GM21825 (cell line): ENCODE measurements at regions not wholly inside any gene's neighbourhood (a gene's known extent, or its start where the extent isn't known, plus 50 kb on each side); places are given as distances from the start of the nearest gene placed in this dataset.
"Not testable (repeated sequence)": the region's sequence is repeated elsewhere in the genome, so short reads cannot be mapped to it uniquely, and the experiment has no call there.

Experiments used
- ATAC-seq: cut with Tn5 transposase; IDR thresholded peaks from one replicate; pipeline ENCODE4 v1.9.1; 2021; ENCODE audit warnings: mild to moderate bottlenecking, moderate library complexity; ENCODE audit not compliant: unreplicated experiment

GRCh38 chr12:74595696-74596095, 58.1 kb downstream of the ATXN7L3B start:
- no peak for ATAC-seq

GRCh38 chr12:74598819-74599218, 61.2 kb downstream of the ATXN7L3B start:
- no peak for ATAC-seq

- ATAC-seq: no peak
These were observed 62.3 kb downstream of the ATXN7L3B start for GRCh38 chr12:74599932-74600331.

DNA sequence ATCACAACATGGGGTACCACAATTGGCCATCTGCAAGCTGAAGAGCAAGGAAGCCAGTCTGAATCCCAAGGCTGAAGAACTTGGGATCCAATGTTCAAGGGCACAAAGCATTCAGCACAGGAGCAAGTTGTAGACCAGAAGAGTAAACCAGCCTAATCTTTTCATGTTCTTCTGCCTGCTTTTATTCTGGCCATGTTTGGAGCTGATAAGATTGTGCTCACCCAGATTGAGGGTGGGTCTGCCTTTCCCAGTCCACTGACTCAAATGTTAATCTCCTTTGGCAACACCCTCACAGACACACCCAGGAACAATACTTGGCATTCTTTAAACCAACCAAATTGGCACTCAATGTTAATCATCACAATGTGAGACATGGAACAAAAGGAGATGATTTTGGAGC, 63.2 kb downstream of the ATXN7L3B start:
- not testable (repeated sequence) for ATAC-seq

DNA sequence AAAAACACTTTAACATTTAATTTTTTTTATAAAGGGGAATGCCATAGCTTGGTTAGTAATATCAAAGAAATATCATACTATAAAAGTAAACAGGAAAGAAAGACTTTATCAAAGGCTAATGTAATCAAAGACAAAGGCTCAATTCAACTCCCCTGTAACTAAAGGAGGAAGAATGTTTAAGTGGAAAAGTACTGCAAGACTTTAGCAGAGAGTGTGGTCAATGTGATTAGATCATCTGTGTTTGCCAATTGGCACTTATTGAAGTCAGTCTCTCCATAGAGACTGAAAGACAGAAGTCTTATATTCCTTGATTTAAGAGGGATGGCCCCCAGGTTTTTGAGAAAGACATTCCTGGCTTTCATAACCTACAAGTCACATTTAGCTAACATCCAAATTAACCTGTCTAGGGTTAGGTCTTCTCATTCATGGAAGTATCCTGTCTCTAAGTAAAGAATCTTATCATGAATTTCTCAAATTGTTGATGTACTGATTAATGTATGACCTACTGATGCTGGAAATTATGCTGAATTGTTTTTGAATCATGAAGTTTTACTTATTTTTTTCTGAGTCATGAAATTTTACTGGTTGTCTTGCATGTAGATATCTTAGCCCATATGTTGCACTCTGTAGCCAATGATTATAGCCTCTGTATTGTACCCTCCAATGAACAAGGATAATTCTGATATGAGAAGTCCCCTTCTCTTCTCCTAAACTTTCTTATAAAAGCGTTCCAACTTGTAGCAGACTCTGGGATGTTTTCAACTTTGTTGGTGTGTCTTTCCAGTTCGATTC, 65.4 kb downstream of the ATXN7L3B start:
- ATAC-seq: no peak

GRCh38 chr12:74608231-74608775, 70.7 kb downstream of the ATXN7L3B start:
- ATAC-seq: no peak

DNA sequence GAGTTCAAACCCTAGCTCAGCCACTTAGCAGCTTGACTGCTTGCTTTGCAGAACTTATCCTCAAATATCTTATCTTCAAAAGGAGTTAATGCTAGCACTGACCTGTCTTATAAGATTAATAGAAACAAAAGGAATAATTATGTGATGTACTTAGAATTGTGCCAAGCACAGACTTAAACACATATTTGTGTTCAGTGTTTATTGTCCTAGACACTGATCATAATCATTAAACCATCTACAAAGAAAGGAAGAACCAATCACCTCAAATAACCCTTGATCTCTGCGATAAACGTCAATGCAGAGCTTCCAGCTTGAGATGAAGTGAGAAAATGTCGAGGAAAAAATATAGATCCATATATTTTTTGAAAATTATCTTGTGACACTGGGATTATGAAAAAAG, 73.1 kb downstream of the ATXN7L3B start:
- no peak for ATAC-seq

DNA sequence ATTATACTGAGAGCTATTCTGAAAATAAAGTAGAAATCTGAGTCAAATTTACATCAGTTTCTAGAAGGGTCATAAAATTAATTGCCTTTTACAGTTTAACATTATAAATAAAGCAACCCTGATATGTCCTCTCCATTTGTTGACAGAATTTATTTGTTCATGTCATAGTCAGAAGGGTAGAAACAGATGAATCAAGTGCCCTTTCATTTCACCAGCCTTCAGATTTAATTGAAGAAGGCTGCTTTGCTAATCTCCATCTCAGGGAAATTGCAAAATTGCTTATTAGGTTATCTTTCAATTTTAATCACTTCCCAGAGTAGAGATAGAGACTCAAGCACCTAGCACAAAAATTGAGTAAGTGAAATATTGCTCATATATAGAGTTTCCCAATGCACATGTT, 76.8 kb downstream of the ATXN7L3B start:
- ATAC-seq: no peak

GRCh38 chr12:74619084-74619483, 81.4 kb downstream of the ATXN7L3B start:
- no peak for ATAC-seq

DNA sequence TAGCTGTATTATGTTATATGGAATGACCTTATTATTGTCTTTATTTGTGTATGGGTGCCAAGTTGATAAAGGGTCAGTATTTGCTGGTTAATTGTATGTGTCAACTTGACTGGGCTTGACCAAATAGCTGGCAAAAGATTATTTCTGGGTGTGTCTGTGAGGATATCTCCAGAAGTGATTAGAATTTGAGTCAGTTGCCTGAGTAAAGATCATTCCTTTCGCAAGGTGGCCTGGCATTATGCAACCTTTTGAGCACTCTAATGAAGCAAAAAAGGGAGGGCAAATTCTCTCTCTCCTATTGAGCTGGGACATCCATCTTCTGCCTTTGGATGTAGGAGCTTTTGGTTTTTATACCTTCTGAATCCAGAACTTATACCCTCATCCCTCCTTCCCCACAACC, 82.2 kb downstream of the ATXN7L3B start:
- no peak for ATAC-seq

DNA sequence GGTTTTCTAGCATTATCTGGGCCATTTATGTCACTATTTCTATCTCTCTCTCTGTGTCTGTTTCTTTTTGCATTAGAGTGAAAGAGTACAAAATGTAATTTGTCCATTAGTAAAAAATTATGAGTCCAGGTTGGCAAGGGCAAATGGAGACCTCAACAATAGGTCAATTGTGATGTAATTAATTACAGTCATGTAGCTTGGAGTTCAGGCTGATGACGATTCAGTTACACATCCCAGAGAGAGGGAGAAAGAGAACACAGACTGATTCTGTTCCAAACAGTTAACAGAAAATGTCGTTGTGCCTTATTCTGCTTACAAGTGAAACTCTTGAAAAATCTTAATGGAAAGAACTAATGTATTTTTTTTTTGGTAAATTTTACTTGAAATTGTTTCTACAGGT, 83.3 kb downstream of the ATXN7L3B start:
- ATAC-seq: no peak

- ATAC-seq: no peak
These were observed 86.6 kb downstream of the ATXN7L3B start for GRCh38 chr12:74624201-74624600.

GRCh38 chr12:74626397-74626796, 88.8 kb downstream of the ATXN7L3B start:
- ATAC-seq: no peak

- ATAC-seq: no peak
These were observed 103.6 kb downstream of the ATXN7L3B start for GRCh38 chr12:74641262-74641661.

DNA sequence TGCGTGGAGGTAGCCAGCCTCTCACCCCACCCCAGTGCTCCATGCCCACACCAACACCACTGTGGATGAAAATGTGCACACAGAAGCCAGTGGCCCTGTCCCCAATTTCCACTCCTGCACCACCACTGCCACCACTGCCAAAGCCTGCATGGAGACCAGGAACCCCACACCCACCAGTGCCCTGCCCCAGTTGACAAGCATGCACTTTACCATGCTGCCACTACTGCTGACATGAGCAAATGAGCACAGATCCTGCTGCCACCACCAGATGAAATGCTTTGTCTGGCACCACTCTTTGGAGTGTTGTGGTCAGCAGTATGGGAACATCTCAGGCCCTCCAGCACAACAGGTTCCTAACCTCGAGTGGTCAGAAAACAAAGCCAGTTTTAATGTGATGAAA, 104.1 kb downstream of the ATXN7L3B start:
- no peak for ATAC-seq

DNA sequence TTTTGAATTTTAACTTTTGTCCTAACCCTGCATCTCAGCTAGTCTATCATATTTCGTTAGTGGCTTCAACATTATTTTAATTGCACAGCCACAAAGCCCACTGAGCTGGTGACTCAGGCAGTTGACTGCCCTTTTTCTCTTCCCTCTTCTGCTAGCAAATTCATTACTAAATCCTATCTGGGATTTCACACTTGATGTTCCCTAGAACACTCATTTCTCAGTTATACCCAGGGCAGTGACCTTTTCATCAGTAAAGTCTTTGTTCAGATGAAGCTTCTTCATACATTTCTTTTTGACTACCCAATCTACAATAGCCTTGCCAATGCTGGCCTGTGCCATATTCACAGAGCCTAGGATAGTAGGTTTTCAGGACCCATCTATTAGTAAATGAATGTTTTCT, 107.0 kb downstream of the ATXN7L3B start:
- no peak for ATAC-seq

DNA sequence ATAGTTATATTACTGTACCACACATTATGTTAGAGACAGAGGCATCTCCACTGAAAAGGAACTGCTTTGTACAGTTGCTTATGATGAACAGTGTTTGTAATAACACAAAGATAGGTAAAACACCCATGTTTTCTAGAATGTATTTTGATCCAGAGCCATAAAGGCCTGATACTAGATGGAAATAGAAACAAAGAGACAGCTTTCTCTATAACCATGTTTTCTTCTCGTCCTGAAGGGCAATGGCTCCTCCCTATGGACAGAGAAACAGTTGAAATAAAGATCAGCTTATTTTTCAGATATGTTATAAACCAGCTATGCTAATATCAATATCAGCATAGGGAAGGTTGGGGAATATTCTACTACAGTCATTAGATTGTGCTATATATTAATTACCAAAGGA, 109.2 kb downstream of the ATXN7L3B start:
- ATAC-seq: no peak

- no peak for ATAC-seq
These were observed 109.6 kb downstream of the ATXN7L3B start for GRCh38 chr12:74647256-74647655.

GRCh38 chr12:74656251-74656650, 118.6 kb downstream of the ATXN7L3B start:
- ATAC-seq: no peak

GRCh38 chr12:74660442-74660841, 122.8 kb downstream of the ATXN7L3B start:
- ATAC-seq: no peak

GRCh38 chr12:74663958-74664357, 126.3 kb downstream of the ATXN7L3B start:
- ATAC-seq: no peak

GRCh38 chr12:74665690-74666089, 128.1 kb downstream of the ATXN7L3B start:
- ATAC-seq: no peak

DNA sequence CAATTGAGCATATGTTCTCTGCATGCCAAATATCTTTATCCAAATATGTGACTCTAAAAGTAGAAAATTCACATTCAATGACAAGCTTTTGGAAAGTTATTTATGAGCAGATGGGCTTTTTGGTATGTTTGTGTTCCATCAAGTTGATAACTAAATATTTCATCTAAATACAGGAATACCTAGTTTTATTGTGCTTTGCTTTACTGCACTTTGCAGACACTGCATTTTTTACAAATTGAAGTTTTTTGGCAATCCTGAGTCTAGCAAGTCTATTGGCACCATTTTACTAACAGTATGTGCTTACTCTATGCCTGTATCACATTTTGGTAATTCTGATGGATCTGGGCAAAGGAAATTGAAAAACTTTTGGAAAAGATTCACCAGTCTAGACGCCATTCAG, 133.8 kb downstream of the ATXN7L3B start:
- no peak for ATAC-seq
